ENCODE measurements at regions not wholly inside any gene's neighbourhood (a gene's known extent, or its start where the extent isn't known, plus 50 kb on each side); places are given as distances from the start of the nearest gene placed in this dataset.

DNA sequence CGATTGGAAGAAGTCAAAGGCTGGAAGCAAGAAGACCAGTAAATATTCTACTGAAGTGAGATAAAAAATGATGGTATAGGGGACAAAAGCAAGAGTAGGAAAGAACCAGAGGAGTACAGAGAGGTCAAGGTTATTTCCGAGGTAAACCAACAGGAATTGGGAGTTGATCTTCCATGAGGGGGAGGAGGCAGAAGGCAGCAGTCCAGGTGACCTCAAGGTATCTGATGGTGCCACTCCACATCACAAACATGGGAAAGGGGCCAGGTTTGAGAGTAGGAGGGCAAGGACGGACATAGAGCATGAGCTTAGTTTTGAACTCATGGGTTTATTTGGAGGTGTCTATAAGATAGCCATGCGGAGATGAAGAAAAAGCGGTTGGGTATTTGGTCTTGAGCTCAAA is 79.4 kb upstream of the CDYL2 start:
- no peak for TF ChIP-seq ZNF510 (tag by site-specific recombination; IDR thresholded peaks at IDR 0.05; ENCODE audit: insufficient replicate concordance)
- TF ChIP-seq ZNF664 (tag by site-specific recombination; IDR thresholded peaks at IDR 0.05), result no peak
- TF ChIP-seq ZNF146 (tag by site-specific recombination; IDR thresholded peaks at IDR 0.05), result no peak
- TF ChIP-seq ZNF112 (tag by site-specific recombination; IDR thresholded peaks at IDR 0.05), result no peak
- TF ChIP-seq ZNF707 (tag by site-specific recombination; IDR thresholded peaks at IDR 0.05), result no peak
- no peak for TF ChIP-seq ZBTB17 (tag by site-specific recombination; IDR thresholded peaks at IDR 0.05)
- no peak for TF ChIP-seq ZNF555 (tag by site-specific recombination; conservative IDR thresholded peaks at IDR 0.05)
- no peak for TF ChIP-seq ZNF433 (tag by site-specific recombination; IDR thresholded peaks at IDR 0.05; ENCODE audit: low read depth)
- Histone ChIP-seq H3K36me3 (ENCODE audit: control insufficient read depth in 2 of 2, insufficient read depth in 1 of 2, low read length in 2 of 2) (no peaks in the 10 kb centered on the region), H3K4me1 (ENCODE audit: control insufficient read depth, insufficient read depth, low read length) (no peaks in the 10 kb centered on the region), H3K4me3 (ENCODE audit: low read depth, low read length) (no peak overlapping the region), H3K27ac (ENCODE audit: extremely low read depth, low read depth, low read length) (no peak overlapping the region), H3K9me3 (ENCODE audit: control insufficient read depth, insufficient read depth, low read depth, low read length) (no peaks in the 10 kb centered on the region)
- ChIA-PET CTCF (no interaction called here), POLR2A (no interaction called here)

DNA sequence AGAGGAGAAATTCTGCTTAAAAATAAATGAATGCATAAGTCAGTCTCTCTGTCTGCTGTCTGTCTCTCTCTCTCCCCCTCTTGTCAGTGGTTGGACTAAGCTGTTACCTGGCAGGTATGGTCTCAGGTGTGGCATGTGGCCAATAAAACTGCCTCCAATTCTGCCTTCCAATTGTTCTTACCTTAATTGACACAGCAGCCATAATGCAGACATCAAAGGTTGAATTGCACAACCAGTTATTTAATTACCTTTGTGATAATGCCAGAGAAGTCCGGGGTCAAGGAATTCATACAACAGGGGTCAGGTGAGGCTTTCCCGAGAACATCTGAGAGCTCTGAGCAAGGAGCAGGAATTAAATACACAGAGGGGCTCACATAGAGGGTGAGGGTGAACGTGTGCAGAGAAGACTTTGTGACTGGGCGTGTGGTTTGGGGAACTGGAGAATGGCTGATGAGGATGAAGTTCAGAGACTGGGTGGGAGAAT is 78.8 kb upstream of the CDYL2 start:
- TF ChIP-seq GLIS1 (tag by site-specific recombination; IDR thresholded peaks at IDR 0.05) (no peak), ZNF133 (tag by site-specific recombination; IDR thresholded peaks at IDR 0.05) (no peak), ZNF214 (tag by site-specific recombination; IDR thresholded peaks at IDR 0.05; ENCODE audit: borderline replicate concordance) (no peak)

DNA sequence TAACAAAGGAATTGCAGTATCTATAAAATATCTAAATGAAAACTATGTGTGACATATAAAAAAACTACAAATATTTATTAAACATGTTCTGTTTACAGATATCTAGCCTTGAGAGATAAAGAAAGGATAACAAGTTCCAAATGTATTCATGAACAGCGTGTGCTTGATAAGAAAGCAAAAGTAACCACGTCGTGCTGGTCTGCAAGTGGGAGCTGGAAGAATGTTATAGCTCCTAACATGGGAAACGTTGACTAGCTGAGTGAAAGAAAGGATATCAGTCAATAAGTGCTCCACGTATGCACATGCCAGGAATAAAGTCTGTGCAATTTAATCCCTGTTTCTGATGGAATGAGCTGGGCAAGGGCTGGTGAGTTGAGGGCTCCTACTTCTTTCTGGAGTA is 71.2 kb upstream of the CDYL2 start:
- Histone ChIP-seq H3K36me3 (ENCODE audit: control insufficient read depth in 2 of 2, insufficient read depth in 1 of 2, low read length in 2 of 2) (no peaks in the 10 kb centered on the region), H3K9me3 (ENCODE audit: control insufficient read depth, insufficient read depth, low read depth, low read length) (no peaks in the 10 kb centered on the region), H3K4me1 (ENCODE audit: control insufficient read depth, insufficient read depth, low read length) (no peaks in the 10 kb centered on the region), H3K27ac (ENCODE audit: extremely low read depth, low read depth, low read length) (no peak overlapping the region), H3K4me3 (ENCODE audit: low read depth, low read length) (no peak overlapping the region)
- POLR2A ChIA-PET, result no interaction called here
- TF ChIP-seq, protein P1, sequence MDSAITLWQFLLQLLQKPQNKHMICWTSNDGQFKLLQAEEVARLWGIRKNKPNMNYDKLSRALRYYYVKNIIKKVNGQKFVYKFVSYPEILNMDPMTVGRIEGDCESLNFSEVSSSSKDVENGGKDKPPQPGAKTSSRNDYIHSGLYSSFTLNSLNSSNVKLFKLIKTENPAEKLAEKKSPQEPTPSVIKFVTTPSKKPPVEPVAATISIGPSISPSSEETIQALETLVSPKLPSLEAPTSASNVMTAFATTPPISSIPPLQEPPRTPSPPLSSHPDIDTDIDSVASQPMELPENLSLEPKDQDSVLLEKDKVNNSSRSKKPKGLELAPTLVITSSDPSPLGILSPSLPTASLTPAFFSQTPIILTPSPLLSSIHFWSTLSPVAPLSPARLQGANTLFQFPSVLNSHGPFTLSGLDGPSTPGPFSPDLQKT (IDR thresholded peaks at IDR 0.05; ENCODE audit: borderline replicate concordance, low read depth, low read length), result no peak
- 0 out of 2 replicates have a peak, but pooled peaks have one; percentile 26 for TF ChIP-seq TRIM28 (IDR thresholded peaks at IDR 0.05; ENCODE audit: borderline replicate concordance, low read length)
- TF ChIP-seq ZNF114 (tag by site-specific recombination; IDR thresholded peaks at IDR 0.05), result no peak
- CTCF ChIA-PET, result interaction anchor here (0.9 to 1.1 kb wide), 2 partner anchors 48 to 349 kb away, joined by 3 to 4 read pairs; no protein-coding TSS in a partner anchor

More for the DNA sequence above, 78.8 kb upstream of the CDYL2 start:
- ChIA-PET CTCF (no interaction called here), POLR2A (no interaction called here)
- no peaks in the 10 kb centered on the region for H3K9me3 ChIP-seq (ENCODE audit: control insufficient read depth, insufficient read depth, low read depth, low read length)
- no peak overlapping the region for H3K27ac ChIP-seq (ENCODE audit: extremely low read depth, low read depth, low read length)
- no peaks in the 10 kb centered on the region for H3K36me3 ChIP-seq (ENCODE audit: control insufficient read depth in 2 of 2, insufficient read depth in 1 of 2, low read length in 2 of 2)
- H3K4me1 ChIP-seq (ENCODE audit: control insufficient read depth, insufficient read depth, low read length), result no peaks in the 10 kb centered on the region
- H3K4me3 ChIP-seq (ENCODE audit: low read depth, low read length), result no peak overlapping the region

DNA sequence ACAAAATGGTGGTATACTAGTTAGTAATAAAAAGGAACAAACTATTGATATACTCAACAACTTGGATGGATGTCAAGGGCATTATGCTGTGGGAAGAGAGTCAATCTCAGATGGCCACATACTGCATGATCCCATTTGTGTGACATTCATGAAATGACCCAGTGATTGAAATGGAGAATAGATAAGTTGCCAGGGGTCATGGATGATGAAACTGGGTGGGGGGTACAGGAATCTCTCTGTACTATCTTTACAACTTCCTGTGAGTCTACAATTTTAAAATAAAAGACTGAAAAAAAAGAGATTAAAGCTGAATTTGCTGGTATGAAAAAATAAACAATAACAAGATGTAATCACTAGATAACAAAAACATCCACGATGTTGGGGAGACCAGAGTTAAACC is 70.5 kb upstream of the CDYL2 start:
- Histone ChIP-seq H3K4me1 (ENCODE audit: control insufficient read depth, insufficient read depth, low read length) (no peaks in the 10 kb centered on the region), H3K9me3 (ENCODE audit: control insufficient read depth, insufficient read depth, low read depth, low read length) (no peaks in the 10 kb centered on the region), H3K36me3 (ENCODE audit: control insufficient read depth in 2 of 2, insufficient read depth in 1 of 2, low read length in 2 of 2) (no peaks in the 10 kb centered on the region), H3K4me3 (ENCODE audit: low read depth, low read length) (no peak overlapping the region), H3K27ac (ENCODE audit: extremely low read depth, low read depth, low read length) (no peak overlapping the region)
- CTCF ChIA-PET, result interaction anchor here (0.6 to 1.1 kb wide), 3 partner anchors 49 to 364 kb away, joined by 3 to 4 read pairs (median 3); no protein-coding TSS in a partner anchor
- POLR2A ChIA-PET, result no interaction called here
- TF ChIP-seq, protein P2, sequence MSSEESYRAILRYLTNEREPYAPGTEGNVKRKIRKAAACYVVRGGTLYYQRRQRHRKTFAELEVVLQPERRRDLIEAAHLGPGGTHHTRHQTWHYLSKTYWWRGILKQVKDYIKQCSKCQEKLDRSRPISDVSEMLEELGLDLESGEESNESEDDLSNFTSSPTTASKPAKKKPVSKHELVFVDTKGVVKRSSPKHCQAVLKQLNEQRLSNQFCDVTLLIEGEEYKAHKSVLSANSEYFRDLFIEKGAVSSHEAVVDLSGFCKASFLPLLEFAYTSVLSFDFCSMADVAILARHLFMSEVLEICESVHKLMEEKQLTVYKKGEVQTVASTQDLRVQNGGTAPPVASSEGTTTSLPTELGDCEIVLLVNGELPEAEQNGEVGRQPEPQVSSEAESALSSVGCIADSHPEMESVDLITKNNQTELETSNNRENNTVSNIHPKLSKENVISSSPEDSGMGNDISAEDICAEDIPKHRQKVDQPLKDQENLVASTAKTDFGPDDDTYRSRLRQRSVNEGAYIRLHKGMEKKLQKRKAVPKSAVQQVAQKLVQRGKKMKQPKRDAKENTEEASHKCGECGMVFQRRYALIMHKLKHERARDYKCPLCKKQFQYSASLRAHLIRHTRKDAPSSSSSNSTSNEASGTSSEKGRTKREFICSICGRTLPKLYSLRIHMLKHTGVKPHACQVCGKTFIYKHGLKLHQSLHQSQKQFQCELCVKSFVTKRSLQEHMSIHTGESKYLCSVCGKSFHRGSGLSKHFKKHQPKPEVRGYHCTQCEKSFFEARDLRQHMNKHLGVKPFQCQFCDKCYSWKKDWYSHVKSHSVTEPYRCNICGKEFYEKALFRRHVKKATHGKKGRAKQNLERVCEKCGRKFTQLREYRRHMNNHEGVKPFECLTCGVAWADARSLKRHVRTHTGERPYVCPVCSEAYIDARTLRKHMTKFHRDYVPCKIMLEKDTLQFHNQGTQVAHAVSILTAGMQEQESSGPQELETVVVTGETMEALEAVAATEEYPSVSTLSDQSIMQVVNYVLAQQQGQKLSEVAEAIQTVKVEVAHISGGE (tag by site-specific recombination; conservative IDR thresholded peaks at IDR 0.05; ENCODE audit: low read depth), result no peak
- TF ChIP-seq, protein P3, sequence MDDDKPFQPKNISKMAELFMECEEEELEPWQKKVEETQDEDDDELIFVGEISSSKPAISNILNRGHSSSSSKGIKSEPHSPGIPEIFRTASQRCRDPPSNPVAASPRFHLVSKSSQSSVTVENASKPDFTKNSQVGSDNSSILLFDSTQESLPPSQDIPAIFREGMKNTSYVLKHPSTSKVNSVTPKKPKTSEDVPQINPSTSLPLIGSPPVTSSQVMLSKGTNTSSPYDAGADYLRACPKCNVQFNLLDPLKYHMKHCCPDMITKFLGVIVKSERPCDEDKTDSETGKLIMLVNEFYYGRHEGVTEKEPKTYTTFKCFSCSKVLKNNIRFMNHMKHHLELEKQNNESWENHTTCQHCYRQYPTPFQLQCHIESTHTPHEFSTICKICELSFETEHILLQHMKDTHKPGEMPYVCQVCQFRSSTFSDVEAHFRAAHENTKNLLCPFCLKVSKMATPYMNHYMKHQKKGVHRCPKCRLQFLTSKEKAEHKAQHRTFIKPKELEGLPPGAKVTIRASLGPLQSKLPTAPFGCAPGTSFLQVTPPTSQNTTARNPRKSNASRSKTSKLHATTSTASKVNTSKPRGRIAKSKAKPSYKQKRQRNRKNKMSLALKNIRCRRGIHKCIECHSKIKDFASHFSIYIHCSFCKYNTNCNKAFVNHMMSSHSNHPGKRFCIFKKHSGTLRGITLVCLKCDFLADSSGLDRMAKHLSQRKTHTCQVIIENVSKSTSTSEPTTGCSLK (tag by site-specific recombination; IDR thresholded peaks at IDR 0.05), result no peak
- TF ChIP-seq IKZF3 (tag by site-specific recombination; IDR thresholded peaks at IDR 0.05), result no peak
- TF ChIP-seq ZNF239 (tag by site-specific recombination; IDR thresholded peaks at IDR 0.05), result no peak
- no peak for TF ChIP-seq ZNF600 (tag by site-specific recombination; IDR thresholded peaks at IDR 0.05)
- TF ChIP-seq ZNF707 (tag by site-specific recombination; IDR thresholded peaks at IDR 0.05), result no peak
- no peak for TF ChIP-seq ZNF658 (tag by site-specific recombination; IDR thresholded peaks at IDR 0.05)
- no peak for TF ChIP-seq BCL11B (tag by site-specific recombination; IDR thresholded peaks at IDR 0.05; ENCODE audit: low read depth)
- TF ChIP-seq ZNF558 (tag by site-specific recombination; IDR thresholded peaks at IDR 0.05), result no peak
- TF ChIP-seq ZFP41 (tag by site-specific recombination; IDR thresholded peaks at IDR 0.05; ENCODE audit: borderline replicate concordance), result no peak

Measured in HEK293 (cell line).